ENCODE measurements at regions not wholly inside any gene's neighbourhood (a gene's known extent, or its start where the extent isn't known, plus 50 kb on each side); places are given as distances from the start of the nearest gene placed in this dataset.

DNA sequence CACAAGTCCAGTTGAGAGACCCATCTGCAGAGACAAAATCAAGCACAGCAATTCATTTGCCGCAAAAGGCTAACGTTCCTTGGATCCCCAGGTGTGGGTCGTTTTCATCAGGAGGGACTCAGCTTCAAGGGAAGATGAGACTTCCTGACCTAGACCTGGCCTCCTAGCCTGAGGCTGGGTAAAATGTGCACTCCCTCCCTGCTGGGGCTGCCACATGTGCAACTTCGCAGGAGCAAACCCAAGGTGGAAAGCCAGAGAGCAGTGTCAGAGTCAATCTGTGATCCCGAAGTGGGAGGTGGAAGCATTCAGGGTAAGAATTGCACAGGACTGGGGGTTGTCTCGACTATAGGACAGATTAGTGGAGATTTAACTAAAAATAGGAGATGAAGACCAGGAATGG is 164.7 kb upstream of the UMPS start:
- no peak for DNase-seq (ENCODE audit: extremely low spot score)
- CTCF ChIA-PET: interaction anchor here (0.7 to 12.9 kb wide), 18 partner anchors 9 to 1020 kb away, joined by 3 to 305 read pairs (median 5); no protein-coding TSS in a partner anchor
- POLR2A ChIA-PET: no interaction called here
- TF ChIP-seq, protein P1, sequence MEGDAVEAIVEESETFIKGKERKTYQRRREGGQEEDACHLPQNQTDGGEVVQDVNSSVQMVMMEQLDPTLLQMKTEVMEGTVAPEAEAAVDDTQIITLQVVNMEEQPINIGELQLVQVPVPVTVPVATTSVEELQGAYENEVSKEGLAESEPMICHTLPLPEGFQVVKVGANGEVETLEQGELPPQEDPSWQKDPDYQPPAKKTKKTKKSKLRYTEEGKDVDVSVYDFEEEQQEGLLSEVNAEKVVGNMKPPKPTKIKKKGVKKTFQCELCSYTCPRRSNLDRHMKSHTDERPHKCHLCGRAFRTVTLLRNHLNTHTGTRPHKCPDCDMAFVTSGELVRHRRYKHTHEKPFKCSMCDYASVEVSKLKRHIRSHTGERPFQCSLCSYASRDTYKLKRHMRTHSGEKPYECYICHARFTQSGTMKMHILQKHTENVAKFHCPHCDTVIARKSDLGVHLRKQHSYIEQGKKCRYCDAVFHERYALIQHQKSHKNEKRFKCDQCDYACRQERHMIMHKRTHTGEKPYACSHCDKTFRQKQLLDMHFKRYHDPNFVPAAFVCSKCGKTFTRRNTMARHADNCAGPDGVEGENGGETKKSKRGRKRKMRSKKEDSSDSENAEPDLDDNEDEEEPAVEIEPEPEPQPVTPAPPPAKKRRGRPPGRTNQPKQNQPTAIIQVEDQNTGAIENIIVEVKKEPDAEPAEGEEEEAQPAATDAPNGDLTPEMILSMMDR (IDR thresholded peaks at IDR 0.05; ENCODE audit: control extremely low read depth, extremely low read depth, low read depth, missing control alignments): no peak

DNA sequence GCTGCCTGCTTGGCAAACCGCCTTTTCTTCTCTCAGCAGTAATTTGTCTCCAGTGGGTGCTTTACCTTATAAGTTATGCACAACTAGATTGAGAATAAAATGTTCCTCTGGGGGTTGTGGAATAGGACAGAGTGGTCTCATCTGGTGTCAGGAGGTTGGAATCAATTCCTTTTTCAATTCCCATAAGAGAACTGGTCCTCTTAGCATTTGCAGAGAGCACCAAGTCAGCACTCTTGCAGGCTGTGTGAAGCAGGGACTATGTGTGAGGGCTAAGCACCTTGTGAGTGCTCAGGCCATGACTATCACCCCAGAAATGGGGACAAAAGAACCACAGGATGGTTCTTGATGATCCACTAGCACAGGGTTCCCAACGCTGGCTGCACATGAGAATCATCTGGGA is 163.6 kb upstream of the UMPS start:
- POLR2A ChIA-PET: no interaction called here
- no peak for DNase-seq (ENCODE audit: extremely low spot score)
- TF ChIP-seq, protein P1 (IDR thresholded peaks at IDR 0.05; ENCODE audit: control extremely low read depth, extremely low read depth, low read depth, missing control alignments): no peak
- CTCF ChIA-PET: interaction anchor here (1.1 to 12.9 kb wide), 9 partner anchors 8 to 1019 kb away, joined by 4 to 305 read pairs (median 9); no protein-coding TSS in a partner anchor

DNA sequence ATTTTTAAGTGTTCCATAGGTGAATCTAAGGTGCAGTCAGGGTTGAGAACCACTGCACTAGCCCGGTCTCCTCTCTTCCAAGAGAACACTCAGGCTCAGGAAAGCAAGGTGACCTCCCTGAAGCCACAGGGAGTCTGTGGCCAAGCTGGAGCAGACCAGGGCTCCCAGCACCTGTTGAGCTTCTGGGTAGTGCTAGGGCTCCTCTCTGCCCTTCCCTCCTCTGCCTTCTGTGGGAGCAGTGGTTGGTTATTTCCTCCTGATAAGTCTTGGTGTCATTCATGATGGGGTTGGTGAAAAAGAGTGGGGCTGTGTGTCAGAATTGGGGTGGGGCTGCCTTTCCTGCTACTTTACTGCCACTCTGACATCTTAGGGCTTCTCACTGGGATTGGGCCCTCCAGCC is 163.1 kb upstream of the UMPS start:
- TF ChIP-seq, protein P1 (IDR thresholded peaks at IDR 0.05; ENCODE audit: control extremely low read depth, extremely low read depth, low read depth, missing control alignments): no peak
- CTCF ChIA-PET: interaction anchor here (1.4 to 12.9 kb wide), 7 partner anchors 8 to 334 kb away, joined by 4 to 305 read pairs (median 11); no protein-coding TSS in a partner anchor
- POLR2A ChIA-PET: no interaction called here

DNA sequence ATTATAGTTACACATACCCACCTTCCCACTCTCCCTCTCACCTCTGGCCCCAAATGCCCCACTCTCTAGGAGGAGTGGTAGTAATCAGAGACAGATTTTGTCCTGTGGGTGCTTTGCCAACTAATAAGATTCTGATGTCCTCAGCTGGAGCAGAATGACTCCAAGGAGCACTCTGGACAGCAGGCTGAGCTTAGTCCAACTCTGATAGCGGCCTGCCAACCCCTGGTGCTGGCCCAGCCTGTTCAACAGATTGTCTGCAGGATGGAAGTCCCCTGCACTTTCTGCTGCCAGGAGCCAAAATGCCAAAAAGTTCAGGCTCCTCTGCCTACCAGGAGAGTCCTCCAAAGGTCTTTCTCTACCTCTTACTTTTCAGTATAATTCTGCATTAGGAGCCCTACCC is 160.5 kb upstream of the UMPS start:
- POLR2A ChIA-PET: no interaction called here
- TF ChIP-seq, protein P1 (IDR thresholded peaks at IDR 0.05; ENCODE audit: control extremely low read depth, extremely low read depth, low read depth, missing control alignments): no peak
- CTCF ChIA-PET: interaction anchor here (0.7 to 6.7 kb wide), 13 partner anchors 10 to 331 kb away, joined by 3 to 67 read pairs (median 3); no protein-coding TSS in a partner anchor
- DNase-seq (ENCODE audit: extremely low spot score): no peak

More for the DNA sequence above, 163.1 kb upstream of the UMPS start:
- DNase-seq (ENCODE audit: extremely low spot score): no peak

DNA sequence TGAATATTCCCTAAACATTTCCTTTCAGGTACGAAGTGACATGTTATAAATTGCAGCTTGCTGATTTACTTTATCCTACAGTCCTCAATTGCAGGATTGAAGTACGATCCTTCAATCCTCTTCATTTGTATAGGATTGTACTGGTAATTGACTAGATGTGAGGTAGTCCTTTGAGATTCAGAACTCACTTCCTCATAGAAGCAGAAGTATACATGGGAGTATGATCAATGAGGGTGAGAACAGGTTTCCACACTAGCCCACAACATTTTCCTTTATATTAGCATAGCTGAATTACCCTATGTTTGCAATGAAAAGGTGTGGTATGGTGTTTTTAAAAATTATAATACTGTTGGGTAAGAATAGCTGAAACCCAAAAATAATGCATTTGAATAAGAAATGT is 160.0 kb upstream of the UMPS start:
- ChIA-PET POLR2A (no interaction called here), CTCF (interaction anchor here (0.9 to 6.7 kb wide), 12 partner anchors 10 to 918 kb away, joined by 3 to 67 read pairs (median 4); no protein-coding TSS in a partner anchor)
- no peak for DNase-seq (ENCODE audit: extremely low spot score)
- TF ChIP-seq, protein P1 (IDR thresholded peaks at IDR 0.05; ENCODE audit: control extremely low read depth, extremely low read depth, low read depth, missing control alignments): no peak

DNA sequence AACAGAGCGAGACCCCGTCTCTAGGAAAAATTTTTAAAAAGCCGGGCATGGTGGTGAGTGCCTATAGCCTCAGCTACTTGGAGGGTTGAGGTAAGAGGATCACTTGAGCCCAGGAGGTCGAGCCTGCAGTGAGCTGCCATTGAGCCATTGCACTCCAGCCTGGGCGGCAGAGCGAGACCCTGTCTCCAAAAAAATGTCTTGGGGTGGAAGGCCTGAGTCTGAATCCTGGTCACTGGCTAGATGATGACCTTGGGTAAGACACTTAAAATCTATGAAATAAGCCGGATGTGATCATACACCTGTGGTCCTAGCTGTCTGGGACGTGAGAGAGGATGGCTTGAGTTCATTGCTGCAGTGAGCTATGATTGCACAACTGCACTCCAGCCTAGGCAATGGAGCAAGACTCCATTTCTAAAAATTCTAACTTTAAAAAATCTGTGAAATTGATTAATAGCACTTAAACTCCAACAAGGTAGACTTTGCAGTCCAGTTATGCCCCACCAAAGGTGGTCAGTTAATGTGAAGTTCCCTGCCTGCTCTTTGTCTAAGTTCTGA is 157.3 kb upstream of the UMPS start:
- no peak for DNase-seq (ENCODE audit: extremely low spot score)
- POLR2A ChIA-PET: no interaction called here
- CTCF ChIA-PET: interaction anchor here (1.0 to 6.7 kb wide), 4 partner anchors 8 to 116 kb away, joined by 3 to 67 read pairs (median 44); no protein-coding TSS in a partner anchor
- TF ChIP-seq, protein P1 (IDR thresholded peaks at IDR 0.05; ENCODE audit: control extremely low read depth, extremely low read depth, low read depth, missing control alignments): no peak

All from GM10248 (cell line).